HG03095 (cell line): ENCODE measurements at regions not wholly inside any gene's neighbourhood (a gene's known extent, or its start where the extent isn't known, plus 50 kb on each side); places are given as distances from the start of the nearest gene placed in this dataset.

Experiments
- ATAC-seq: cut with Tn5 transposase; IDR thresholded peaks from one replicate; pipeline ENCODE4 v1.9.1; 2021; ENCODE audit warnings: moderate library complexity; ENCODE audit not compliant: unreplicated experiment

DNA sequence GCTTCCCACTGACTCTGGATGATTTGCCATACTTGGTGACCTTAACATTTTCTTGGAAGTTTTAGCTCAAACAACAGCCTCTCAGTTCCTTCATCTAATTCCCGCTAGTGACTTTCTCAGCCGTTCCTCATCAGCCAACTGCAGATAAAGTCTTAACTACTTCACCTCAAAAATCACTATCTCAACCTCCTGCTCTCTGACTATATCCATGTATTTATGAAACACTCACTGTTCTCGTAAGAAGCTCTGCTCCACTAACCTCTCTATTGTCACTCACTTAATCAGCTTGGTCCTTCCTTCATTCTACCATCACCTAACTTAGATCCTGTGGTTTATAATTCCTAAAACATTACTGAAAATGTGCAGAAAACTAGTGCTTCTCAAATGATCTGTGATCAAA, 1551.6 kb downstream of the MRPL39 start:
- ATAC-seq: no peak

DNA sequence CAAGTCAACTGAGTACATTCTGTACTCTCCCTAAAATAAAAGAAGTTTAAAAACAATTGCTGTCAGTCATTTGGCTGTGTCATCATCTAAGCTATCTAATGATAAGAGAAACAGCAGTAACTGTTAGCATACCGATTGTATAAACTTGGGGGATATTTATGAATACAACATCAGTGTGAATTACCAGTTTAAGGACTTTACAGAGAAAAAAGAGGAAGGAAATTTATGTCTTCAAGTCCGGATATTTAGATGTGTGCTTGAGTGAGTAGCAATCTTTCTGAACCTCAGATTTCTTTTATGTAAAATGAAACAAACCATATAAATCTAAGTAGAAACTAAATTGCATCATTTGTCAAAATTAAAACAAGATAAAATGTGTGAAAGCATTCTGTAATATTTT, 1557.0 kb downstream of the MRPL39 start:
- ATAC-seq: no peak

DNA sequence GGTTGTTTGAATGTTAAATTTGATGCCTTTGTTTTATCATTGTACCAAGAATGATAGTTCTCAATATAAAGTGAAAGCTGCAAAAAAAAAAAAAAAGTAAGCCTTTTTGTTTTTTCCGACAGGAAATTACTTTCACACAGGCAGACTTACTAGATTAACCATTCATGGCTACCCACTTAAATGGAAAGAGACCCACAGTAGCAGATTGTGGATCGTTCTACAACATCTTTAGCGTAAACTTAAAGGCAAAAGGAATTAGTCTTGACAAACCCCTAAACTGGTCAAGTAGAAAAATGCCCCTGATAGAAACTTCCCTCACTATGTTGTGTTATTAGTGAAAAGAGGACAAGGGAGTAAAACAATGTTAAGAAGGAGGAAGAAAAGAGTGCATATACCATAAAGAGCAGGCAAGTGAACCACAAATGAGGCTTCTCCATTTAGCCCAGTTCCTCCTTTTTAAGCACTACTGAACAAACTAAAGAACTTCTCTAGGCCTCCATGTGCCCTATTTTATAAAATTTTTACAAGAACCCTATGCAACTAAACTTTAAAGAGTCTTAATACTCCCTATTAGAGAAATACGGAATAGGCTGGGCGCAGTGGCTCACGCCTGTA, 1560.3 kb downstream of the MRPL39 start:
- ATAC-seq: no peak

DNA sequence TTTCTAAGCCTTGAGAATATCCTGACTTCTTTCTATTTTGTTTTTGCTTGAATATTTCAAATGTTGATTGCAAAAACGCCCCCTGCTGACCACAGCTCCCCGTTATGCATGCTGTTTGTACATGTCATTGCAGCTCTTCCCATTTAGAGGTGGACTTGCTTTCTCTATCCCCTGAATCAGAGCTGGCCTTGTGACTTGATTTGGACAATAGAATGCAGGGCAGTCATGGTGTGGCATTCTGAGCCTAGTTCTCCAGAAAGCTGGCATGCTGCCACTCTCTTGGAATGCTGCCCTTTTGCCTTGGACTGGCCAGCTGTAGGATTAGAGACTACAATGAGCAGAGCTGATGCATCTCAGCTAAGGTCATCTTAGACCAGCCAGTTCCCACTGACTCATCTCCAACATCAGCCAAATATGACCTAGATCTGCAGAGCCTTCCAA, 1561.5 kb downstream of the MRPL39 start:
- no peak for ATAC-seq

DNA sequence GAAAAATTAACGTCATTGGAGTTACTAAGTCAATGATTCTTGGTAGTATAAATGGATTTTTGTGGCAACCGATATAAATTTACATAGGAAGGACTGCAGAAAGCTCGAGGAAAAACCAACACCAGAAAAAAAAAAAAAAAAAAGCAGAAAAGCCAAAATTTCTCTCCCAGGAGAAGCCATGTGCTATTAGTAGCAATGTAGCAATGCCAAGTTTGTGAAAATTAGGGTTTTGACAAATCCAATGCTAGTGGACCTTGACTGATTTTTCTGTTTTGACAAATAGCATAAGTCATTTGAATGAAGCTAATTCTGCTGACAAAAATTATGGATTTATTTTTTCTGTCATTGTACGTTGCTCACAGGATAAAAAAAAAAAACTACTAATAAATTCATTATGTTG, 1561.9 kb downstream of the MRPL39 start:
- ATAC-seq: no peak

DNA sequence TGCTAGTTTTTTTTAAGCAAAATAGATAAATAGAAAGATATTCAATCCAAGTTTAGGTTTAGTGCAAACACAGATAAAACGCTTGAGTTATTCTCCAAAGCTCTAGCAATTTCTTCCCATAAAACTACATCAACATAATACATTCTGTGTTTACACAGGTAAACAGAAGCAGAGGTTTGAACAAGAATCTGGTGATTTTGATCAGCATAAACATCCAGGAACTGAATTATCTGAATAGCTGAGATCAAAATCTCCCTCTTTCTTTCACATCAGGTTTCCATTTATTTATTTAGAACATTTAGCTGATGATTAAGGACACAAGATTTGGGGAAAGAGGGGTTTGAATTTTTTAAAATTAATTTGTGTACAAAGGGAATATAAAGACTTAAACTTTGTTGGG, 1564.6 kb downstream of the MRPL39 start:
- no peak for ATAC-seq

DNA sequence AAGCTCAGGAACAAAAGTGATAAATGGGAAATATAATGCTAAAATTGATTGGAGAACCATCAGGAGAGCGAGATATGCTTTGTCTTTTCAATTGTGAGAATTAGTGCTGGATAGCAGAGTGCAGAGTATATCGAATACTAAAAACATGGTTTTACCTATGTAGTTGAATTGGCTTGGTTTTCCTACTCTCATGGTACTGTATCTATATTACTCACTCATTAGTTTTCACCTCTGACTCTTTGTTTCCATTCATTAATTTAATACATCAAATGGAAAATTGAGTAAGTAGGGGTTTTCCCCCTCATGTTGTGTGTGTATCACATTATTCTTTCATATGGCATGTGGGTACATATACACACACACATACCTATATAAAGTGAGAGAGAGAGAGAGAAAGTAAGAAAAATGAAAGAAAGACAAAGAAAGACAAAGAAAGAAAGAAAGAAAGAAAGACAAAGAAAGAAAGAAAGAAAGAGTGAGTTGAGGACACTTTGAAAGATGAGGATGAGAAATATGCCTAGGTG, 1574.5 kb downstream of the MRPL39 start:
- no peak for ATAC-seq

DNA sequence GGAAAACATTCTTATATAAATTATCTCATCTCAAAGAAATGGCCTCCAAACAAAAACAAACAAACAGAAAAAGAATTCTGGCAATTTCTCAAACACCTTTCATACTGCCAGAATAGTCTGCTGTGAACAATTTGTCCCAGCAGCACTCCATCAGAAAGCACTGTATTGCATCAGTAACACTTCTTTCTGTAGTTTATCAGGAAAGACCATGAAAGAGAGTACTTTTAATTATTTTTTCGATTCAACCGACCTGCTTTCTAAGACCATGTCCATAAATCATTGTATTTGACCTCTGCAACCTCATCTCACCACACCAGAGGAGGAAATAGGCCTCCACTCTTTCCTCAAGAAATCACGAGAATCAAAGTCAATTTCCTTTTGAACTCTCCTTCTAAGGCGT, 1579.9 kb downstream of the MRPL39 start:
- no peak for ATAC-seq

DNA sequence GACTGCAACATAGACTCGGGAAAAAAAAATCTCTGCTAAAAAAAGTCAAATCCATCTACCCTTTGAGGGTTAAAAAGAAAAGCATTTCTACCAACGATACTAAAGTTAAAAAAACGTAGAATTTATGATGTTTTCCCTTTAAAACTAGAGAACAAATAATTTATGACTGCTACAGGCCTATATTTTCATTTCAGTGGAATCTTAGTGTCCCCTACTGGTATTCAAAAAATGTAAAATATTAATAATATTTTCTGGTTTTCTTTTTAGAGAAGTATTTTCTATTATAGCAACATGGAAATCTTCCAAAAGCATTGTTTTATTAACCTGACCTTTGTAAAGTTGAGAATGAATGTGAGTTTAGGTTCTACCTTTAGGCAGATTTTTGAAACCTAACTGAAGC, 1582.2 kb downstream of the MRPL39 start:
- ATAC-seq: no peak

DNA sequence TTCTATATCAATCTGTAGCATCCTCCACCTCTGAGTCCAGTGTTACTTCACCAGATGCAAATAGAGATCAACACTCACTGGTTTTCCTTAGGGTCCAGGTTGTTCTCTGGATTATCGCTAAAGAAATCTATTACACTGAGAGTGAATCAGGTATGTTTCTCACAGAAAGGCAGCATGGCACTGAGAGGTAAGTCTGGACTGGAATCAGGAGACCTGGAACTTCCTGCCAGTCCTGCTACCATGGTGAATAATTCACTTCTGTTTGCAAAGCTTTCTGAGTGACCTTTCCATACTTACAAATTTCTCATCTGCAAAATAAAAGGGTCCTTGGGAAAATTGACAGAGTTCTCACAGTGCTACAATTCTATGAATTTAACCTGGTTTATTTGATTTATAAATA, 1583.3 kb downstream of the MRPL39 start:
- ATAC-seq: no peak

DNA sequence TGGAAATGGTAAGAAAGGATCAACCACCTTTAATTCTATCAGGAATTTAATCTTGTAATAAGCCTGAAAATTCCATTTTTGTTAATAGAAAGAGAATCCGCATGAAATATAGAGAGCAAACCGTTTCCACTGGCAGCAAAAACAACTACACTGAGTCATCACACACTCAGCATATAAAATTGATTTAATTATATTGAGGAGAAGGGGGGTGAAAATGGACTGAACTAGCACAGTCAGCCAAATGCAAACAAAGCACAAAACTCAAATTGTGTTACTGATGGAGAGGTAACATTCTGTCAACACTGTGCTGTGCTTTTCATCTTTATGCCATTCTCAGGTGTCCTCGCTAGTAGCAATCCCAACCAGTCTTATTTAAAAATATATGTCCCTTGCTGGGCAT, 1583.9 kb downstream of the MRPL39 start:
- no peak for ATAC-seq

DNA sequence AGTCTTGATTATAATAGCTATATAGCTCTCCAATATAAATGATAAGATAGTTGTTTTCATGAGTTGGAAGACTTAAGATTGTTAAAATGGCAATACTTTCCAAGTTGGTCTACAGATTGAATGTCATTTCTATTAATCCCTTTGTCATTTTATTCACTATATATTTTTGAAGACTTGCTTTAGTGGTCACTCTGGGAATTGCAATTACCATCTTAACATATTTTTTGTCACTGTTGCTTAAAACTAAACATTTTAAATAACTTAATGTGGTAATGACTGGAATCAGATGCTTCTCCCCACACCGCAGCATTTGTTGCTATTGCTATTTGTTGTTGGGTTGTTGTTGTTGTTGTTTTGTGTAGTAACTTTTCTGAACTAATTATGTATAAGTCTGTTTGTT, 1592.9 kb downstream of the MRPL39 start:
- no peak for ATAC-seq

DNA sequence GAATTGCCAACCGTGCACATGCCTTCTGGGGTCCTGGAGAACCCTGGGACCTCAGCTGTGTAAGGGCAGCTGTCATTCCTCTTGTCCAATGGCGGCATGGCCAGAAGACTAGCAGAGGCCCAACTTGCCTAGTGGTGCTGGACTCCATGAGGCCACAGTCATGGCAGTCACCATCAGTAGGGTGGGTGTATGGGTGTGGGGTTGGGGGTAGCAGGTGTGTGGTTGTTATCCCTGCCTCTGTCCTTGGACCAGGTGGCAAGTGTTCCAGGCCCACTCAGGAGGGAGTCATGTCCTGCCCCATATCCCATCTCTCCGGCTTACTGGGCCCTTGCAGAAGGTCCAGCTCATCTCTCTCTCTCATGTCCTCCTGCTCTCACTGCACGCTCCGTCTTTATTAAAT, 1596.2 kb downstream of the MRPL39 start:
- no peak for ATAC-seq

DNA sequence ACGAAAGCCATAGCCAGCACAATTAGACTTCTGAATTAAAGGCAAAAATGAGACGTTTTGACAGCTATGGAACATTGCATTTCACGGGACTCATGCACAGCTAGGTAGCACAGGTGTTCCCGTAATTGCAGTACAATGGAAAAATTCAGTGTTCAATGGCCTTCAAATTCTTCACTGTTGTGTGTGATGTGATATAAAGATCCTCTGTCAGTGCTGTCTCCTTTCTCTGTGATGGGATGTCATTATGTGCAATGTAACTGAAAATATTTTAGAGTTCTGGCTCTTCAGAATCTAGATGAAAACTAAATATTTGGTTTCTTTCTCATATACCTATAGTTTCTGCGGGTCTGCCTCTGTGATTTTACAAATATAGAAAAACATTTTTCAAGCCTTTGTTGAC, 1599.7 kb downstream of the MRPL39 start:
- no peak for ATAC-seq

DNA sequence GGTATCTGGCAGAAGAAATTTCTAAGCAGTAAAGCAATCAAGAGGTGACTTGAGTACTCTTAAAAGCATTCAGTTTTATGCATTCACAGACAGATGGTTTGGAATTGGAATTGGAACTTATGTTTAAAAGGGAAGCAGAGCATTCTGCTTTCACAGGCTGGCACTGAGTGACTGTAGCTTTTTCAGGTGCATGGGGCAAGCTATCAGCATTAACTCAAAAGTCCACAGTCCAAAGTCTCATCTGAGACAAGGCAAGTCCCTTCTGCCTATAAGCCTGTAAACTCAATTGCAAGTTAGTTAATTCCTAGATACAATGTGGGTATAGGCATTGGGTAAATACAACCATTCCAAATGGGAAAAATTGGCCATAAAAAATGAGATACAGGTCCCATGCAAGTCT, 1620.3 kb downstream of the MRPL39 start:
- ATAC-seq: no peak

DNA sequence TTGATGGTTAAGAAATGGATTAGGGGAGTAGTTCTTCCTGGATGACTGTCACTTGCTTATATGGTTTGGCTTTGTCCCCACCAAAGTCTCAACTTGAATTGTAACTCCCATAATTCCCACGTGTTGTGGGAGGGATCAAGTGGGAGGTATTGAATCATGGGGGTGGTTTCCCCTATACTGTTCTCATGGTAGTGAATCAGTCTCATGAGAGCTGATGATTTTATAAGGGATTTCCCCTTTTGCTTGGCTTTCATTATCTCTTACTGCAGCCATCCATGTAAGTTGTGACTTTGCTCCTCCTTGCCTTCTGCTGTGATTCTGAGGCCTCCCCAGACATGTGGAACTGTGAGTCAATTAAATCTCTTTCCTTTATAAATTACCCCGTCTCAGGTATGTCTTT, 1621.1 kb downstream of the MRPL39 start:
- no peak for ATAC-seq

DNA sequence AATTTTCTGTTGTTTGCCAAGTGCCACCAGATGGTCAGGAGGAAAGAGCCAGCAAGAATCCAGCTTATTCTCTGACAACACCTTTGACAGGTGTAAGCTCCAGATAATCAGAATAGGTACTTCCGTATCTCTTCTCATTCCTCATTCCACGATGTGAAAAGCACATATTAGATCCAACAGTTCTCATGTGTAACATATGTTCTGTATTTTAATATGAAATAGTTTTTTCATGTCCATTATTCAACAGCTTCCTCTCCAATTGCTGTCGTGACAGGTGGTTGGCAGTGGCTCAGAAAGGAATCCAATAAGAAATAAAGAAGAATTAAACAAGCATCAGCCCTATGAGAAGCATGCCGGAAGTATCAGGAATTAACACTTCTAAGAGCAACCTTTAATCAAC, 1624.7 kb downstream of the MRPL39 start:
- ATAC-seq: no peak

DNA sequence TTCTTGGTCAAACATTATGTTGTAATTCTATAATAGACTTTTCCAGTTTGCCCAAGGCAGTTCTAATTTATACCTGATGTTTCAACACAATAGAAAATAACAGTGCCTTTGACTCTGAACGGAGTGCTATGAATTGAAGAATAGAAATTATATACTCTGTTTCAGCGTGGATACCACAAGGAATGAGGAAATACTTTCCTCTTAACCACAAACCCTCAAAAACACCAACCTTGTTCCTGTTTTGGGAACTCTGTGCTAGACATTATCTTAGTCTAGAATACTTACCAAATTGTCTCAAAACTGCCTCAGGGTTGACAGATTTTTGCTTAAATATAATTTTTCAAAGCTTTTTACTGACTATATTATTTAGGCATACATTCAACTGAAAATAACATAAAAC, 1629.3 kb downstream of the MRPL39 start:
- ATAC-seq: no peak

DNA sequence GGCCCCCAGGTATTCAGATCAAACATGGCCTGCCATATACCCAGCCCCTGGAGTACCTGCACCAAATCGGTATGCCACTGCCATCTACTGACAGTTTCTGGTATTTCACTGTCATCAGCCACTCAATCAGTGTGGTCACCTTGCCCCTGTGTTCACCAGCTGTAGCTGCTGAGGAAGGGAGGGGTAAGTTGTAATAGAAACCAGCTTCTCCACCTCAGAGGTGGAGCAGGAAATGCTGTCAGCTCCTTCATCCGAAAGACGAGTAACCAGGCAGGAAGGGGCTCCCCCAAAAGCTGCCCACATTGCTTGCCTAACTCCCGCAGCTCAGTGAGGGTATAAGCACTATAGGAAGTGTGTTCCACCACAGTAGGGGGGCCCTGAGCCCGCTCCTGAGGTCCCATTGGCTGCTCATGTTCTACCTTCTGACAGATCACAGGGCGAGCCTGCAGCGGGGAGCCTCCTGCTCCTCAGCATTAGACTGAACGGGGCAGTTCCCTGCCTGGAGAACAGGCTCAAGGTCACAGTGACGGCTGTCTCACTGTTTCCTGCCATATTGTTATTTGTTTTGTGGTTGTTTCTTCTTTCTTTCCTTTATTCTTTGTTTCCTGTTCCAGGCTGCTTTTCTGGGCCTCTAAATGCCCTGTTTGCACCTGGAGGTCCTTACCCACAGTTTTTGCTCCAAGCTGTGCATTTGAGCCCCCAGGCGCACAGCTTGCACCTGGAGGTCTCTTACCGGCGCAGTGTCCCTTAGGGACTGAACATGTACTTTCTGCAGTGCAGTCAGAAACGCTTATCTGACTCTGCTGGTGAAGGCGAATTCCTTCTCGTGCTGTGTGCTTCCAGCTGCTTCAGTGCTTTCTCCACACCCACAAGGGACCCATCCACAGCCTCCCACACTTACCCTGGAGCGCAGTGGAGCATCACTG, 1638.3 kb downstream of the MRPL39 start:
- ATAC-seq: peak; percentile 91

DNA sequence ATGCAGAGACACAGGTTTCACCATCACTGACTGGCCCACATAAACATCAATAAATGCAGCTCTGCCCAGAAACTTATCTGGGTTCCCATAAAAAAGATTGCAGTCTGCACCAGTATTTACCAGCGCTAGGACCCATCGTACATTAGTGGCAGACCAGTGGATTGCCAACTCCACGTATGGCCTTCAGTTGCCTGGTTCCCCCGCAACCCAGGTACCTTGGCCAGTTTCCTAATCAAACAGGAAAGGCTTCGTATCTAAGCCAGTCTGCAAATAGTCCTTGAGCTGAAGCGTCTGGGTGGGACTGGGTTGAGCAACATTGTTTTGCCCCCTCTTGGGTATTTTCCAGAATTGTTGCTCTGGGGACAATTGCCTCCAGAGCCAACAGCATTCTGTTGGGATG, 1639.3 kb downstream of the MRPL39 start:
- no peak for ATAC-seq

DNA sequence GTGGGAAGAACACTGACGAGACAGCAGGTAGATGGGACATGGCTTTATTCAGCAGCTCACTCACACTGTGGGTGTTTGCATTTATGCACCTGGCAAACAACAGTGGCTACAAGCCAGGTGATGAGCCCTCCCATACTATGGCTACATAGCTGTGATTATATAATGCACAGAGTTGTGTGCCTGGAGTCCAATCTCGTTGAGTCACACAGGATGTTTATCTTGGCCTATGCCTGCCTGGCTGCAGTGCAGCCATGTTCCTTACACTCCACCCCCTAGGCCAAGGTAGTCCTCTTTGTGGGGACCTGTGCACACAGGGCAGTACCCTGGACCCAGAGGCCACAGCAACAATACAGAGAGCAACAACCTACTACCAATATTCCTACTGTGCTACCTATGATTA, 1643.8 kb downstream of the MRPL39 start:
- ATAC-seq: no peak

DNA sequence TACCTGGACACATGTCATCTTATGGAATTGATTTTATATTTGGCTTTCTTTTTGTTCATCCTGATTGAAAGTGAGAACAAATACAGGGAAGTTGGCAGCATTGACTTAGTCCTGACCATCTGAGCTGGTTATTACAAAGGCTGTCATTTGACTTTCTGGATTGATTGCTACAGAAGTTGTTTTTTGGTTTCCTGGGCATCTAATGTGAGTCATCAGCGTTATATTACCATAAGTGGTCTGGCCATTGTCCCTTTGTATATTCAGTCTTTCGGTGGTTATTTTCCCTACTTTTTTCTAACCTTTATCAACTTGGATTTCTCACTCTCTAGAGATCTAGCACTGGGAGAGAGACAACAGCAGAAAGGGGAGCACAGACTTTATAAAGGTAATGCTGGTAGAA, 1646.5 kb downstream of the MRPL39 start:
- ATAC-seq: no peak
